HG02623 (cell line): ENCODE measurements at regions not wholly inside any gene's neighbourhood (a gene's known extent, or its start where the extent isn't known, plus 50 kb on each side); places are given as distances from the start of the nearest gene placed in this dataset.
"Not testable (repeated sequence)": the region's sequence is repeated elsewhere in the genome, so short reads cannot be mapped to it uniquely, and the experiment has no call there.

Experiments
- ATAC-seq: cut with Tn5 transposase; IDR thresholded peaks from one replicate; pipeline ENCODE4 v1.9.1; 2021; ENCODE audit warnings: moderate library complexity; ENCODE audit not compliant: unreplicated experiment

GRCh38 chr5:109989161-109989560 is 299.4 kb downstream of the MAN2A1 start:
- ATAC-seq, result no peak

GRCh38 chr5:109989994-109990722 is 300.4 kb downstream of the MAN2A1 start:
- no peak for ATAC-seq

- no peak for ATAC-seq
Observed at GRCh38 chr5:109990723-109991359, 301.1 kb downstream of the MAN2A1 start.

- no peak for ATAC-seq
Observed at GRCh38 chr5:109992264-109992915, 302.7 kb downstream of the MAN2A1 start.

GRCh38 chr5:109994135-109994534 is 304.4 kb downstream of the MAN2A1 start:
- no peak for ATAC-seq

GRCh38 chr5:109996246-109996645 is 306.5 kb downstream of the MAN2A1 start:
- ATAC-seq, result no peak

- ATAC-seq, result no peak
Observed at GRCh38 chr5:109997161-109997560, 307.4 kb downstream of the MAN2A1 start.

GRCh38 chr5:109998208-109998607 is 308.5 kb downstream of the MAN2A1 start:
- no peak for ATAC-seq

- ATAC-seq, result no peak
Observed at GRCh38 chr5:109998726-109999125, 309.0 kb downstream of the MAN2A1 start.

GRCh38 chr5:110001648-110002047 is 311.9 kb downstream of the MAN2A1 start:
- ATAC-seq, result no peak

- ATAC-seq, result no peak
Observed at GRCh38 chr5:110002652-110003051, 312.9 kb downstream of the MAN2A1 start.

- ATAC-seq, result not testable (repeated sequence)
Observed at GRCh38 chr5:110005907-110006562, 316.3 kb downstream of the MAN2A1 start.

GRCh38 chr5:110007101-110007500 is 317.4 kb downstream of the MAN2A1 start:
- no peak for ATAC-seq

- ATAC-seq, result no peak
Observed at GRCh38 chr5:110008131-110008530, 318.4 kb downstream of the MAN2A1 start.

- no peak for ATAC-seq
Observed at GRCh38 chr5:110012145-110012544, 322.4 kb downstream of the MAN2A1 start.

GRCh38 chr5:110013017-110013416 is 323.3 kb downstream of the MAN2A1 start:
- no peak for ATAC-seq

- ATAC-seq, result no peak
Observed at GRCh38 chr5:110017854-110018253, 328.1 kb downstream of the MAN2A1 start.

GRCh38 chr5:110018509-110018908 is 328.8 kb downstream of the MAN2A1 start:
- no peak for ATAC-seq

- ATAC-seq, result no peak
Observed at GRCh38 chr5:110019119-110019518, 329.4 kb downstream of the MAN2A1 start.

- ATAC-seq, result no peak
Observed at GRCh38 chr5:110019780-110020179, 330.1 kb downstream of the MAN2A1 start.

GRCh38 chr5:110021251-110021650 is 331.5 kb downstream of the MAN2A1 start:
- ATAC-seq, result no peak

- ATAC-seq, result no peak
Observed at GRCh38 chr5:110025160-110025559, 335.4 kb downstream of the MAN2A1 start.
